Hepatocyte (in vitro differentiated cells): ENCODE measurements at regions not wholly inside any gene's neighbourhood (a gene's known extent, or its start where the extent isn't known, plus 50 kb on each side); places are given as distances from the start of the nearest gene placed in this dataset.
"Not testable (repeated sequence)": the region's sequence is repeated elsewhere in the genome, so short reads cannot be mapped to it uniquely, and the experiment has no call there.

ENCODE experiments used
- CTCF ChIP-seq: fragments of 200-600 bp; sonication (generic); IDR thresholded peaks from 2 replicates; pipeline ENCODE4 v1.5.1; 2016; ENCODE audit warnings: antibody characterized with exemption, mild to moderate bottlenecking; ENCODE audit not compliant: poor library complexity
- EZH2 ChIP-seq: fragments of 200-600 bp; sonication (generic); IDR thresholded peaks from 2 replicates; pipeline ENCODE4 v1.6.1; 2016; ENCODE audit warnings: antibody characterized with exemption, mild to moderate bottlenecking, borderline replicate concordance
- EZH2phosphoT487 ChIP-seq: fragments of 200-600 bp; sonication (generic); IDR thresholded peaks from one replicate; pipeline ENCODE4 v1.6.1; 2018; ENCODE audit warnings: antibody characterized with exemption, mild to moderate bottlenecking, low read depth, moderate library complexity; ENCODE audit not compliant: unreplicated experiment, severe bottlenecking

GRCh38 chr7:55694484-55694883, 122.2 kb upstream of the VOPP1 start:
- TF ChIP-seq CTCF, EZH2, EZH2phosphoT487: not testable (repeated sequence)
